Endothelial cell of umbilical vein (primary cell): ENCODE measurements at regions not wholly inside any gene's neighbourhood (a gene's known extent, or its start where the extent isn't known, plus 50 kb on each side); places are given as distances from the start of the nearest gene placed in this dataset.

Source experiments
- BruUV-seq: library from RNA; stranded (reverse); fragments of 400-500 nt; replicated peaks from 2 replicates; lab custom pipeline; 2021; lab: Mats Ljungman, UMichigan
- CTCF ChIA-PET: fragments of 300-600, 350-600 bp; sonication (Branson Sonifier 250); formaldehyde crosslinking; loops from one replicate; lab custom pipeline; 2021; ENCODE audit warnings: antibody characterized with exemption, inconsistent platforms; lab: Charles Lee
- POLR2A ChIA-PET: fragments of 300-600, 350-600 bp; sonication (Branson Sonifier 250); formaldehyde crosslinking; loops from one replicate; lab custom pipeline; 2021; ENCODE audit warnings: antibody characterized with exemption, inconsistent platforms; lab: Charles Lee
- DNase-seq: peaks from one replicate; pipeline ENCODE4 v3.0.0-alpha.2; 2011; ENCODE audit warnings: low read depth, low spot score
- FAIRE-seq: peaks from 2 replicates; lab custom pipeline; 2011; peaks lifted over from hg19 to GRCh38; lab: Jason Lieb, UNC
- H2AFZ ChIP-seq: 2 replicates; pipeline ENCODE4 v1.6.0; 2012; ENCODE audit warnings: low read depth, low read length, control low read depth, inconsistent platforms
- H3K27ac ChIP-seq: 2 replicates; pipeline ENCODE4 v1.5.1; 2011; ENCODE audit warnings: low read depth, mild to moderate bottlenecking, control low read depth, low read length, moderate library complexity; ENCODE audit not compliant: insufficient read depth
- H3K27me3 ChIP-seq, 2 experiments: 2 replicates each; pipeline versions ENCODE4 v1.6.0 to v1.6.1; 2011; ENCODE audit warnings: low read length in 2 of 2, mixed read lengths in 1 of 2; ENCODE audit not compliant: control insufficient read depth in 2 of 2, insufficient read depth in 2 of 2
- H3K36me3 ChIP-seq, 2 experiments: 2 replicates in 1 of 2; 3 replicates in 1 of 2; pipeline ENCODE4 v1.5.1; 2011; ENCODE audit warnings: low read length in 2 of 2, mild to moderate bottlenecking in 1 of 2, moderate library complexity in 1 of 2; ENCODE audit not compliant: control insufficient read depth in 2 of 2, insufficient read depth in 2 of 2; ENCODE audit errors: extremely low read depth in 1 of 2
- H3K4me1 ChIP-seq: 3 replicates; pipeline ENCODE4 v1.5.1; 2011; ENCODE audit warnings: mild to moderate bottlenecking, low read length; ENCODE audit not compliant: control insufficient read depth, insufficient read depth; ENCODE audit errors: extremely low read depth
- H3K4me2 ChIP-seq: 2 replicates; pipeline ENCODE4 v1.6.1; 2011; ENCODE audit warnings: low read length, control low read depth, mixed read lengths; ENCODE audit not compliant: insufficient read depth
- H3K4me3 ChIP-seq, 3 experiments: fragments of 200-600 bp in 1 of 3; sonication (generic), shearing (Covaris generic) in 1 of 3; replicated peaks in 1 of 3; 2 replicates each; pipeline ENCODE4 v1.5.1; 2011 to 2016; ENCODE audit warnings: control low read depth in 3 of 3, low read length in 3 of 3, mild to moderate bottlenecking in 2 of 3, inconsistent platforms in 1 of 3, low read depth in 1 of 3, moderate library complexity in 1 of 3; ENCODE audit not compliant: insufficient read depth in 1 of 3
- H3K79me2 ChIP-seq: 2 replicates; pipeline ENCODE4 v1.6.0; 2012; ENCODE audit warnings: low read length, inconsistent platforms; ENCODE audit not compliant: control insufficient read depth, insufficient read depth
- H3K9ac ChIP-seq: replicated peaks from 2 replicates; pipeline ENCODE3; 2011; ENCODE audit warnings: low read length, control low read depth; ENCODE audit not compliant: insufficient read depth; ENCODE audit errors: extremely low read depth
- H3K9me1 ChIP-seq: replicated peaks from 3 replicates; pipeline ENCODE4 v1.6.0; 2011; ENCODE audit warnings: mild to moderate bottlenecking, low read length; ENCODE audit not compliant: control insufficient read depth, insufficient read depth; ENCODE audit errors: extremely low read depth
- H3K9me3 ChIP-seq: replicated peaks from 2 replicates; pipeline ENCODE4 v1.5.1; 2012; ENCODE audit warnings: low read length, inconsistent platforms; ENCODE audit not compliant: control insufficient read depth, insufficient read depth
- H4K20me1 ChIP-seq: replicated peaks from 2 replicates; pipeline ENCODE3; 2011; ENCODE audit warnings: mild to moderate bottlenecking, low read length; ENCODE audit not compliant: control insufficient read depth, insufficient read depth; ENCODE audit errors: extremely low read depth
- EZH2 ChIP-seq: IDR thresholded peaks from 2 replicates; pipeline ENCODE4 v1.6.1; 2012; ENCODE audit warnings: borderline replicate concordance, low read depth, mild to moderate bottlenecking, moderate library complexity, low read length, inconsistent platforms; ENCODE audit not compliant: severe bottlenecking
- FOS ChIP-seq: IDR thresholded peaks from 2 replicates; pipeline ENCODE4 v1.6.1; 2011; ENCODE audit warnings: mild to moderate bottlenecking, low read length, moderate library complexity, borderline replicate concordance; ENCODE audit not compliant: insufficient read depth
- GATA2 ChIP-seq: IDR thresholded peaks from 2 replicates; pipeline ENCODE4 v1.7.0; 2011; ENCODE audit warnings: low read depth, mild to moderate bottlenecking, moderate library complexity, mixed read lengths, low read length; ENCODE audit not compliant: insufficient read length, insufficient read depth
- JUN ChIP-seq: IDR thresholded peaks from 2 replicates; pipeline ENCODE4 v1.6.1; 2011; ENCODE audit warnings: borderline replicate concordance, low read depth; ENCODE audit not compliant: insufficient read length, insufficient read depth
- MYC ChIP-seq: IDR thresholded peaks from one replicate; pipeline ENCODE4 v1.6.1; 2011; ENCODE audit warnings: mild to moderate bottlenecking, low read depth, low read length
- POLR2A ChIP-seq: IDR thresholded peaks from 2 replicates; pipeline ENCODE4 v1.6.1; 2012; ENCODE audit warnings: low read depth, mild to moderate bottlenecking, control low read depth, low read length
- POLR2AphosphoS5 ChIP-seq: IDR thresholded peaks from 2 replicates; pipeline ENCODE4 v1.6.1; 2012; ENCODE audit warnings: low read depth, mild to moderate bottlenecking, control low read depth, low read length, moderate library complexity; ENCODE audit not compliant: insufficient read depth
- dilution Hi-C: fragments of 300-500 bp; cut with MboI; formaldehyde crosslinking; loops from one replicate; pipeline ENCODE4 v1.15.0; 2019; ENCODE audit warnings: low sequenced_read_pairs; ENCODE audit not compliant: extremely low pct_ligation_motif_present
- intact Hi-C: fragments of 100-400 bp; cut with micrococcal nuclease; formaldehyde crosslinking; loops from one replicate; pipeline ENCODE4 v1.10.0; 2022
- TF ChIP-seq, protein P1 (sequence below): IDR thresholded peaks from 2 replicates; pipeline ENCODE4 v1.6.1; 2011; ENCODE audit not compliant: insufficient read depth, insufficient read length
- TF ChIP-seq, protein P2 (sequence below), 2 donors: IDR thresholded peaks; 1 replicate in 1 of 2; 2 replicates in 1 of 2; pipeline ENCODE4 v1.5.1; 2011; ENCODE audit warnings: low read length in 2 of 2, mild to moderate bottlenecking in 2 of 2, moderate library complexity in 2 of 2, control low read depth in 1 of 2, inconsistent platforms in 1 of 2, low read depth in 1 of 2; ENCODE audit not compliant: insufficient read depth in 1 of 2; ENCODE audit errors: extremely low read depth in 1 of 2

DNA sequence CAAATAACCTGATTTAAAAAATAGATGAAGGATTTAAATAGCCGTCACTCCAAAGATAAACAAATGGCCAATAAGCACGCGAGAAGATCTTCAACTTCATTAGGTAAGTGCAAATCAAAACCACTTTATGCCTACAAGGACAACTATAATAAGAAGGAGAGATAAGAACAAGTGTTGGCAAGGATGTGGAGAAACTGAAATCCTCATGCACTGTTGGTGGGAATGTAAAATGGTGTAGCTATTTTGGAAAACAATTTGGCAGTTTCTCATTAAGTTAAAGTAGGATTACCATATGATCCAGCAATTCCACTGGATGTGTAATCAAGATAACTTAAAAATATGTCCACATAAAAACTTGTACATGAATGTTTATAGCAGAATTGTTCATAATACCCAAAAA is 64.1 kb downstream of the CXCL12 start:
- Histone ChIP-seq H3K27me3 (no peaks in the 10 kb centered on the region), H2AFZ (no peak overlapping the region), H3K4me1 (no peaks in the 10 kb centered on the region), H3K4me3 (no peak overlapping the region), H3K36me3 (no peaks in the 10 kb centered on the region), H3K4me2 (no peak overlapping the region), H3K79me2 (no peaks in the 10 kb centered on the region), H3K9me3 (no peaks in the 10 kb centered on the region), H3K9ac (no peak overlapping the region), H3K9me1 (no peaks in the 10 kb centered on the region), H4K20me1 (no peaks in the 10 kb centered on the region), H3K27ac (no peak overlapping the region)
- DNase-seq (no peak), FAIRE-seq (no peak)
- intact Hi-C loops: no loop called here
- TF ChIP-seq, protein P1, sequence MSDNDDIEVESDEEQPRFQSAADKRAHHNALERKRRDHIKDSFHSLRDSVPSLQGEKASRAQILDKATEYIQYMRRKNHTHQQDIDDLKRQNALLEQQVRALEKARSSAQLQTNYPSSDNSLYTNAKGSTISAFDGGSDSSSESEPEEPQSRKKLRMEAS: no peak
- TF ChIP-seq, protein P2, sequence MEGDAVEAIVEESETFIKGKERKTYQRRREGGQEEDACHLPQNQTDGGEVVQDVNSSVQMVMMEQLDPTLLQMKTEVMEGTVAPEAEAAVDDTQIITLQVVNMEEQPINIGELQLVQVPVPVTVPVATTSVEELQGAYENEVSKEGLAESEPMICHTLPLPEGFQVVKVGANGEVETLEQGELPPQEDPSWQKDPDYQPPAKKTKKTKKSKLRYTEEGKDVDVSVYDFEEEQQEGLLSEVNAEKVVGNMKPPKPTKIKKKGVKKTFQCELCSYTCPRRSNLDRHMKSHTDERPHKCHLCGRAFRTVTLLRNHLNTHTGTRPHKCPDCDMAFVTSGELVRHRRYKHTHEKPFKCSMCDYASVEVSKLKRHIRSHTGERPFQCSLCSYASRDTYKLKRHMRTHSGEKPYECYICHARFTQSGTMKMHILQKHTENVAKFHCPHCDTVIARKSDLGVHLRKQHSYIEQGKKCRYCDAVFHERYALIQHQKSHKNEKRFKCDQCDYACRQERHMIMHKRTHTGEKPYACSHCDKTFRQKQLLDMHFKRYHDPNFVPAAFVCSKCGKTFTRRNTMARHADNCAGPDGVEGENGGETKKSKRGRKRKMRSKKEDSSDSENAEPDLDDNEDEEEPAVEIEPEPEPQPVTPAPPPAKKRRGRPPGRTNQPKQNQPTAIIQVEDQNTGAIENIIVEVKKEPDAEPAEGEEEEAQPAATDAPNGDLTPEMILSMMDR (IDR thresholded peaks at IDR 0.05; ENCODE audit: extremely low read depth in 1 of 2, insufficient read depth in 1 of 2, low read depth in 1 of 2, low read length in 2 of 2): no peak
- TF ChIP-seq FOS (no peak), POLR2A (no peak), GATA2 (no peak), JUN (no peak), EZH2 (no peak), POLR2AphosphoS5 (no peak), MYC (no peak)
- ChIA-PET POLR2A (no interaction called here), CTCF (no interaction called here)
- dilution Hi-C loops: no loop called here
- BruUV-seq: no TSS peak
